HG03025 (cell line): ENCODE measurements at regions not wholly inside any gene's neighbourhood (a gene's known extent, or its start where the extent isn't known, plus 50 kb on each side); places are given as distances from the start of the nearest gene placed in this dataset.

Experiments
- ATAC-seq: cut with Tn5 transposase; IDR thresholded peaks from one replicate; pipeline ENCODE4 v1.9.1; 2021; ENCODE audit warnings: mild to moderate bottlenecking, moderate library complexity; ENCODE audit not compliant: unreplicated experiment, low FRiP score

DNA sequence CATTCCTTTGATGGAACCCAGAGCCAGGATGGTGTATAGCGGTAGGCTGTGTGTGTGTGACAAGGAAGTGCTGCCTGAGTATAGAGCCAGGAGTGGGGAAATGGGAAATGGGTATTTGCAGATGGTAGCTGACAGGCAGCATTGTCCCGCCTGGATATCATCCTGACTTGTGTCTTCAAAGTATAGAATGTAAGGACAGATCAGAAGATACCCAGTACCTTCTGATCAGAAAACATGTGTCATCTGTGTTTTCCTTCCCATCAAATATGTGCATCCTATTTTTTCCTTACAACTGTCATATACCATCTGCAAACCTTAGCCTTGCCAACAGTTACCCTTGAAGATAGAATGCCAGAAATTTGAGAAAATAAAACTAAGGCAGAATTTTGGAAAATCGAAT lies 146.2 kb upstream of the CBLB start:
- ATAC-seq, result no peak

- ATAC-seq, result no peak
These were observed 149.3 kb upstream of the CBLB start for GRCh38 chr3:106018102-106018501.

- no peak for ATAC-seq
These were observed 150.2 kb upstream of the CBLB start for GRCh38 chr3:106018929-106019550.

GRCh38 chr3:106022913-106023312 lies 154.1 kb upstream of the CBLB start:
- no peak for ATAC-seq

DNA sequence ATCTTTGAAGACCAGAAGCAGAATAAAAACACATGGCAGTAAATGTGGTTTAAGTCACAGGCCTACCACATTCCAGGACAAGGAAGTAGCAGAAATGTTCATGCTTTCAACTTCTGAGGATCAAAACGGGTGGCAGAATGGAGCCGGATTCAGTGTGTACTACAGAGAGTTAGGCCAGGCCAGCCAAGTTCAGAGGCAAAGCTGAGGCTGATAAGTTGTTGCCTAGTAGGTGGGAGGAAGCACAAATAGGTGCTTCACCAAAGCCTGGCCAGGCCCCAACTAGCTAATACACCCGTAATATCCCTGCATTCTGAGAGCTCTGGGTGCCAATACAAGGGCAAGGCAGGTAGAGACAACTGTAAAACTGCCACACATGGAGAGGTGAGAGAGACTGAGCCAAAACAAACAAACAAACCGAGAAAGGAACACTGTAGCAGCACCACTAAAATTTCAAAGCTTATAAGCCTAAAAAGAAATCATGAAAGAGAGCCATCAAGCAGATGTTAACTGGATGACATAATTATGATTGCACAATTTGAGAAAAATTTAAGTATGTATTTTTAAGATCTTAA lies 156.4 kb upstream of the CBLB start:
- ATAC-seq, result no peak

DNA sequence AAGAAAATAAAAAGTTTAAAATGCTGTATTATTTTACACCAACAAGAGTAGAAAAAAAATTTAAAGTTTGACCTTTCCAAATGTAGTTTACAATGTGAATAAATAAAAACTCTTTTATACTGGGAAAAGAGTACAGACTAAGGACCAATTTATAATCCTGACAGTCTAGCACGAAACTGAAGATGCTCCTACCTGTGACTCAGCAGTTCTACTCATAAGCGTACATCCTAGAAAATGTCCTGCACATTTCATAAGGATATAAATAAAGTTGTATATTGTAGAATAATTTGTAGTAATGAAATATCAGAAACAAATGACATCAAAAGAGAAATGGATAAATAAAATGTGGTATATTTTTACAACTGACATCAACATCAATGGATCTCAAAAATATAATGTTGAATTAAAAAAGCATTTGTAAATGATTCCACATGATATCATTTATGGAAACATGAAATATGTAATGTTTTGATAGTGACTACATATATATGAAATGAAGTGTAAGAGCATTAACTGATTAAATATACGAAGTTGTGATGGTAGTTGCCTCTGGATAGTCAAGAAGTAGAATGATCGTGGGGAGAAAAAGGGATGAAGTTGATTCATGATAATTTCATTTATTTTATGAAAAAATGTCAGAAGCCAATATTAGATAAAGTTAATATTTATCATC lies 161.3 kb upstream of the CBLB start:
- ATAC-seq, result no peak

GRCh38 chr3:106030627-106030963 lies 161.8 kb upstream of the CBLB start:
- ATAC-seq, result no peak

GRCh38 chr3:106032479-106032878 lies 163.7 kb upstream of the CBLB start:
- ATAC-seq, result no peak

- ATAC-seq, result no peak
These were observed 164.8 kb upstream of the CBLB start for GRCh38 chr3:106033654-106034053.

DNA sequence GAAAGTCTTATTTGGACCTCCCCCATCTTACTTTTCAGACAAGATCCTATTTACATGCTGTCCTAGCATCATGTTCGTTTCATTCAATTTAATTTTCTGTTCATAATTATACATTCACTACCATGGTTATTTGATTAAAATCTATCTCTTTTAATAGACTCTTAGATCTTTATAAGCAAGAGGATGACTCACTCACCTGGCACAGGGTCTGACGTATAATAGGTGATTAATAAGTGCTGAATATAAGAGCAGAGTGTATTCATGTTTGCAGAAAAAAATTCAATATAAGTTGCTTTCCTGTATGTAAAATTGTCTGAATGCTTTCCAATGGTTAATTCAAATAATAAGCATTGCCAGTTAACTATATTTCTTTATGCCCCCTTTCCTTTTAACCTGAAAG lies 165.5 kb upstream of the CBLB start:
- ATAC-seq, result no peak

DNA sequence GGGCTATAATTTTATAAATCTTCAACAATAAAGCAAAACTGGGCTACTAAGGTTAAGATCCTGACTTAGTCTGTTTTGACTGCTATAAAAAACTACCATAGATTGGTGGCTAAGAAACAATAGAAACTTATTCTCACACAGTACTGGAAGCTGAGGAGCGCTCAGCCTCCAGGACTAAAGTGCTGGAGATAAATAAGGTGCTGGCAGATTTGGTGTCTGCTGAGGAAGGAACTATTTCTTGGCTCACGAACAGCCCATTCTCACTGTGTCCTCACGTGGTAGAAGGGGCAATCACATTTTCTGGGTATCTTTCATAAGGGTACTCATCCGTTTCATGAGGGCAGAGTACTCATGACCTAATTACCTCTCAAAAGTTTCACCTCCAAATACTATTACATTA lies 166.8 kb upstream of the CBLB start:
- ATAC-seq, result no peak

DNA sequence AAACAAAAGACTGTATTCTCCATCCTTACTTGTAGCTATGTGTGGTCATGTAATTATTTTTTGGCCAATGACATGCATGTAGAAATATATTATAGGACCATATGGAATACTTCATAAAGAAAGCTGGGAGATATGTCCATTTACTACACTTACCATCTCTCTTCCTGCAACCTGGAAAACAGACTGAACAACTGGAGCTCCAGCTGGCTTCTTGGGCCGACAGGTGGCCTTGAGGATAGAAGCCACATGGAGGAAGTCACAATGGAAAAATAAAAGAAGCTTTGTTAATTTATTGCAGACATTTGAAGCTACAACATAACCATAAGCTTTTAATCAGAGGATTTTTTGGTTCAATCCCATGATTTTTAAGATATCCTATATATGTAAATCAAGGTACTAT lies 167.9 kb upstream of the CBLB start:
- ATAC-seq, result no peak

GRCh38 chr3:106047221-106047620 lies 178.4 kb upstream of the CBLB start:
- no peak for ATAC-seq

DNA sequence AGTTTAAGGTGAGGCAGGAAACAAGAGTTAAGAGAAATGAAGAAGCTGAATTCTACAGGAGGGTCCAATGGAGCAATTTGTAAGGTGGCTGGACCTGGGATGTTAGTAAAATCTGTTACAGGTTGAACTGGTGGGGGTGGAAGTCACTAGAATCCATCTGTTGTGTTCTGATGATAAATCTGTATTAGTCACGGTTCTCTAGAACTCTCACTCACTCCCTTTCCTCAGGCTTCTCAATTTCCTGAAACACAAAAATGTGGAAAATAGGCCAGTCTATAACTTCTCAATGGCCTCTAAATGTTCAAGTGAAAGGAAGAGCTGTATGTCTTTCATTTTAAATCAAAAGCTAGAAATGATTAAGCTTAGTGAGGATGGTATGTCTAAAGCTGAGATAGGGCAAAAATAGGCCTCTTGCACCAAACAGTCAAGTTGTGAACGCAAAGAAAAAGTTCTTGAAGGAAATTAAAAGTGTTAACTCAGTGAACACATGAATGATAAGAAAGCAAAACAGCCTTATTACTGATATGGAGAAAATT lies 180.2 kb upstream of the CBLB start:
- ATAC-seq, result no peak

GRCh38 chr3:106049821-106050220 lies 181.0 kb upstream of the CBLB start:
- ATAC-seq, result no peak

- ATAC-seq, result no peak
These were observed 188.1 kb upstream of the CBLB start for GRCh38 chr3:106056931-106057330.

DNA sequence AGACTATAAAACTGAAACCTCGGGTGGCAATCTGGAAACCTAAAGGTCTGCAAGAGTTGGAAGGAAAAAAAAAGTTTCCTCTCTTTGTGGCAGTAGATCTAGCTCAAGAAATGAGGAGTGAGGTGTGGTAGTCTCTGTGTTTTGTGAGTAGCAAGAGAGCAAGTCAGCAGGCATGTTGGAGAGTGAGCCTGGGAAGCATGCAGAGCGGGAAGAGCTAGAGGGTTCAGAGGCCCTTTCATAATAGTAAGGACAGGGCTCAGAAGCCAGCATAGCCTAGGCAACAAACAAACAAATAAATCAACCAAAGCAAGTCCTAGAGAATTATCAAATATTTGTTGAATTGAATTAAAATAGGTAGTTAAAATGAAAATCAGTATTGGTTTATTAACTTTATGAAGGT lies 189.7 kb upstream of the CBLB start:
- ATAC-seq, result no peak

DNA sequence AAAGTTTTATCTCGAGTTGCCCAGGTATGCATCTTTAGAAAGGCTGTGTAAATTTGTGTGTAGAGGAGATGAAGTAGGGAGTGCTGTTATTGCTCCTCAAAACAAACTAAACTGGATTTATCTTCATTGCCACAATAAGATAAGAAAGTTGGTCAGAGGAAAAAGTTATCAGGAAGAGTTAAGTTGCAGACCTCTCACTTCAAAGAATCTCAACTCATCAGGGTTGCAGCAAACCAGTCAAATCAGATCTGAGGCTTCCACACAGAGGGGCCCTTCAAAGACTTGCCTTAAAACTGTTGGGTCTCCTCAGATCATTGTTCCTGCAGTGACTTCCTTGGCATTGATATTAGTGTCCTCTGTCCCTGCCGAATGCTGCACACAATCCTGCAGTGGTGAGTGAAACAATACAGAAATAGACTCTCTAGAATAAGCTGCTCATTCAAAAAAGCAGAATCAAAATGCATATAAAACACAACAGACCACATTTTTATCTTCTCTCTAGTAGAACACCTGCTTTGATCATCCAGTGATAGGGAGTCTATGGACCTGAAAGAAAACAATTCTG lies 191.2 kb upstream of the CBLB start:
- ATAC-seq, result no peak

GRCh38 chr3:106063909-106064308 lies 195.1 kb upstream of the CBLB start:
- no peak for ATAC-seq

DNA sequence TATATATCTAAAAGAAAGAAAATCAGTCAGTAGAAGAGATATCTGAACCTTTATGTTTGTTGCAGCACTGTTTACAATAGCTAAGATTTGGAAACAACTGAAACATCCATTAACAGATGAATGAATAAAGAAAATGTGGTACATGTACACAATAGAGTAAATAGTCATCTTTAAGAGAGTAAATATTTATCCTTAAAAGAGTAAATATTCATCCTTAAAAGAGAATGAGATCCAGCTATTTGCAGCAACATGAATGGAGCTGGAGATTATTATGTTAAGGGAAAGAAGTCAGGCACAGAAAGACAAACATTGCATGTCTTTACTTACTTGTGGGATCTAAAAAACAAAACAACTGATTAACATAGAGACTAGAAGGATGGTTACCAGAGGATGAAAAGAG lies 197.0 kb upstream of the CBLB start:
- ATAC-seq, result no peak

GRCh38 chr3:106067711-106068110 lies 198.9 kb upstream of the CBLB start:
- peak; percentile 76 for ATAC-seq

GRCh38 chr3:106068381-106068780 lies 199.6 kb upstream of the CBLB start:
- ATAC-seq, result no peak
